HG03460 (cell line): ENCODE measurements at regions not wholly inside any gene's neighbourhood (a gene's known extent, or its start where the extent isn't known, plus 50 kb on each side); places are given as distances from the start of the nearest gene placed in this dataset.

Source experiments
- ATAC-seq: cut with Tn5 transposase; IDR thresholded peaks from one replicate; pipeline ENCODE4 v1.9.1; 2021; ENCODE audit not compliant: unreplicated experiment

- ATAC-seq = no peak
These were observed 285.7 kb upstream of the ANKRD55 start for GRCh38 chr5:56518820-56519219.

DNA sequence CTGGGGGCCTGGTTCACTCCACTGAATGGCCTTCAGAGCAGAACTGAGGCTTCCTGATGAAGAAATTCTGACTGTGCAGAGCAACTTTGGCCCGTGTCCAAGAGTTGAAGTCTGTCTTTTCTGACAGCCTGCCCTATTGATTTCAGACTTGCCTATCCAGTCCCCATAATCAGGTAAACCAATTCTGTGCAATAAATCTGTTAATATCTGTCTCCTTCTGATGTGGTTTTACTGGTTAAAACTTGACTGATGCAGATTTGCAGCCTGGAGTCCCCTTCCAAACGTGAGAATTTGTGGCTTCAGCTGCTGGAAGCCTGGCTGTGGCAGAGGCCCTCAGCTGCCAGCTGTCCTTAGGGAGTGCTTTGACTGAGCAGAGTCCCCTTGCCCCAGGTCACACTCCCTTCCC, 283.9 kb upstream of the ANKRD55 start:
- no peak for ATAC-seq

DNA sequence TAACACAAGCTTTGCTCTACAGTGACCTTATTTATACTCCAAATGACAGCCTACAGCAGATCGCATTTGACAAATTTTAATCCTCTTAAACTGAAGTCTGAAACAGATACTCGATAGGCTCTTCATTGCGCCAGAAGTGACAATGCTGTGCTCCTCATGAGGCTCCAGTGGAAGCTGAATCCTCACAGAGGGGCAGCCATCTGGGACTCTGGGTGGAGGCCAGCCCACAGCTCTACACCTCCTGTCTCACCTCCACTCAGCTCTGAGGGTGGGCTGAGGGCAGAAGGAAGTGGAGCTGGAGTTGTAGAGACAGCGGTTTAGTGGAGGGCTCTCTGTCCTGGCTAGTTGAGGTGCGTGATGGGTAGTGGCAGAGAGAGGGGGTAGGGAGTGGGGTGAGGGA, 283.3 kb upstream of the ANKRD55 start:
- no peak for ATAC-seq

DNA sequence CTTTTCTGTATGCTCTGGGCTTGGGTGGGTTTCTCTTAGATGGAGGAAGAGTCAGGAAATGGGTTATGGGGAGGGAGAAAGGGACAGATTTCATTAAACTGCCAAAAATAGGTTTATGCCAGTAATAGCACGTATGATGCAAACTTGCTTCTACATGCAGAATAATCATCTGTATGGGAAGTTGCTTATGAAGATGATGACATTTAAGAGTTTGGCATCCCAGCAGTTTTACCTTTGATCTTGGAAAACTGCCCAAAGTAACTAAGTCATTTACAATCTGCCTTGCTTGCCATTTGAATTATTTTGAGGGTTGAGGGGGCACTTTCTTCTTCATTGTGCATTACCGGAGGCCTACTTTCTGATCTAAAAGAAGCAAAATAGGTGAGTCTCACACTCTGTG, 282.9 kb upstream of the ANKRD55 start:
- no peak for ATAC-seq

DNA sequence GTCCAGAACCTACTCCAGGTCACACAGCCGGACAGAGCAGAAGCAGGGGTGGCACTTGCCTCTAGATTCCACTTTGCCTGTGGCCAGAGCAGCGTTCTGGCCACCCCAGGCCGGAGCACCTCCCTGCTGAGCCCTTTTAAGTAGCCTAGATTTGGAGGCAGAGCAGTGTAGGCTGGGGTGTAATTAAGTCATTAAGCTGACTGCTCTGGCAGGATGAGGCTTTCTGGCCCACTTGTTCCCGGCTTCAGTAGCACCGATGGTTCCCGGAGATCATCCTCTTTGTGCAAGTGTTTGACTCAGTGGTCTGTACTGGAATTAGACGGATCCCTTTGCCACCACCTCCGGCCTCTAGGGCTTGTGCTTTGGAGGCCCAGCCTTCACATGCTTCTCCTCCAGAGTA, 281.9 kb upstream of the ANKRD55 start:
- no peak for ATAC-seq

DNA sequence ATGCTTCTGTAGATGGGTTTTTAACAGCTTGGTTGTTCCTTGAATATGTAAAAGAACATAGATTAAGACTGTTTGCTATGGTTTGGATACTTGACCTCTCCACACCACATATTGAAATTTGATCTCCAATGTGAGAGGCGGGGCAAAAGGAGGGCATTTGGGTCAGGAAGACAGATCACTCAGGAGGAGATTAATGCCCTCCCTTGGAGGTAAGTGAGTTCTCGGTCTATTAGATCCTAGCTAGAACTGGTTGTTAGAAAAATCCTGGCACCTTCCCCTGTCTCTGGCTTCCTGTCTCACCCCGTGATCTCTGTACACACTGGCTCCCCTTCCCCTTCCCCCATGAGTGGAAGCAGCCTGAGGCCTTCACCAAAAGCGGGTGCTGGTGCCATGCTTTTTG, 281.1 kb upstream of the ANKRD55 start:
- no peak for ATAC-seq

DNA sequence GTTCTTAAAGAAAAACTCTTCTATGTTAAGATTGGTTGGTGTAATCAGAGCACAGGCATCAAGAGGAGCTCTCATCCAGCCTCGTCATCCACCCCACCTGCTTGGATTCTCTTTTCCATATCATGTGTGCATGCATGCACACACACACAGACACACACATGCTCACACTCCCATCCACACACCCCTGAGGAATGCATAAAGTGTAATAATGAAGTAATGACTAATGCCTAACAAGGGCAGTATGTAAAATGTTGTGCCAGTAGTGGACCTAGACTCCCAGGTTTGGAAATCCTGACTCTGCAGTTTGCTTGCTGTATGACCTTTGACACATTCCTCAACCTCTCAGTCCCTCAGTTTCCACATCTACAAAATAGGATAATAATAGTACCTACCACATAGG, 280.0 kb upstream of the ANKRD55 start:
- ATAC-seq = no peak

GRCh38 chr5:56512313-56512996, 279.3 kb upstream of the ANKRD55 start:
- no peak for ATAC-seq

GRCh38 chr5:56511326-56511841, 278.3 kb upstream of the ANKRD55 start:
- ATAC-seq = no peak

GRCh38 chr5:56508249-56508648, 275.1 kb upstream of the ANKRD55 start:
- ATAC-seq = no peak

- ATAC-seq = no peak
These were observed 274.3 kb upstream of the ANKRD55 start for GRCh38 chr5:56507351-56507930.

- ATAC-seq = no peak
These were observed 273.3 kb upstream of the ANKRD55 start for GRCh38 chr5:56506211-56506965.

DNA sequence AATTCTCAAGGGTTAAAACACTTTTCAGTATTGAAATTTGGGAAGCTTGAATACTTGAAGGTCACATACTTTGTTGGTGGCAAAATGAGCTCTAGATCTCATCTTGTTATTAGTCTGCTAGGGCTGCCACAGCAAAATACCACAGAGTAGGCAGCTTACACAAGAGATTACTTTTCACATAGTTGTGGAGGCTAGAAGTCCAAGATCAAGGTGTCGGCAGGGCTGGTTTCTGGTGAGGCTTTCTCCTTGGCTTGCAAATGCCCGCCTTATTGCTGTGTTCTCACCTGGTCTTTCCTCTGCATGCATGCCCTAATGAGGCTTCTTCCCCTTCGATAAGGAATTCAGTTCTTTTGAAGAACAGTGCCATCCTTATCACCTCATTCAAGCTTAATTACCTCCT, 270.8 kb upstream of the ANKRD55 start:
- ATAC-seq = no peak

GRCh38 chr5:56501781-56502557, 268.8 kb upstream of the ANKRD55 start:
- ATAC-seq = no peak

DNA sequence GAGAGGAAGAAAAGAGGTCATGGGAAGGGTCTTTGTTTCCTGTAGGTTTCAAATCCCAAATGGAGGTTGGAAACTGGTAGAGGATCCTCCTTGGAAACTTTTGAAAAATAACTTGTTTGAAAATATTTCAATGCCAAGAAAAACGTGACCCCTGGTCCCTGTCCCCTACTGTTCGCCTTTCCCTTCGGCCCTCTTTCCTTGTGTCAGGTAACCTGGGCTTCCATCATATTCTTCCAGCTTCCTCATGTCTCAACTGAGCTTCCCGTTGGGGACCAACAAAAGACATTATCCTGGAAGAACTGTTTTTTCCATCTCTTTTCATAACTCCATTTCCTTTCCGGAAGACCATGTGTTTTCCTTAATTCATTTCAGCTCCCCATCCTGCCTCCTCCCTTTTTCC, 266.8 kb upstream of the ANKRD55 start:
- ATAC-seq = no peak

DNA sequence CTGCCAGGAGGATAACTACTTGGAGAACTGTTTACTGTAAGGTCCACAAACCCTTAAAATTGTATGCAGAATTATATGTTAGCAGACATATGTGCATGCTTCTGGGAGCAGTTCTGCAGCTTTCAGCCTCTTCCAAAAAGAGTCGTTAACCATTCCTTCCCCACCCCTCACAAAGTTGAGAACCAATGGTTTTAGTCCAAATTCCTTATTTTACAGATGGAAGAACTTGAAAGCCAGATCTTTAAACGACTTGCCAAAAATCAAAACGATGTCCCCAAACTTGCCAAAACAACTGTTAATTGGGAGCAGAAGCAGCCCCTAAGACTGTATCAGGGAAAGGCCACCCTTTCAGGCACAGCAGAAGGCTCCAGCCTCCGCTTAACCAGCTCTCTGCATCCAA, 266.4 kb upstream of the ANKRD55 start:
- ATAC-seq = no peak

DNA sequence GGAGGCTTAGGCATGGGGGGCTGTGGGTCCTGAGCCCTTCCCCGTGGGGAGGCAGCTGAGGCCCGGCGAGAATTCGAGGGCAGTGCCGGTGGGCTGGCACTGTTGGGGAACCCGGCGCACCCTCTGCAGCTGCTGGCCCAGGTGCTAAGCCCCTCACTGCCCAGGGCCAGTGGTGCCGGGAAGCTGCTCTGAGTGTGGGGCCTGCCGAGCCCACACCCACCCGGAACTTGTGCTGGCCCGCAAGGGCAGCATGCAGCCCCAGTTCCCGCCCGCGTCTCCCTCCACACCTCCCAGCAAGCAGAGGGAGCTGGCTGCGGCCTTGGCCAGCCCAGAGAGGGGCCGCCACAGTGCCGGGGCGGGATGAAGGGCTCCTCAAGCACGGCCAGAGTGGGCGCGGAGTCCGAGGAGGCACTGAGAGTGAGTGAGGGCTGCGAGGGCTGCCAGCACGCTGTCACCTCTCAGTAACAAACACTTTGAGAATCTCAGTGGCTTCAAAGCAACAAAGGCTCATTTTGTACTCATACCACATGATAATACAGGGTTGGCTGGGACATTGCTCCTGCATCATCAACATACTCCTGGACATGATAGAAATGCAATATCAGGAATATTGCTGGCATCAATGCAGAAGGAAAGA, 265.7 kb upstream of the ANKRD55 start:
- ATAC-seq = no peak

GRCh38 chr5:56496581-56497063, 263.5 kb upstream of the ANKRD55 start:
- no peak for ATAC-seq

DNA sequence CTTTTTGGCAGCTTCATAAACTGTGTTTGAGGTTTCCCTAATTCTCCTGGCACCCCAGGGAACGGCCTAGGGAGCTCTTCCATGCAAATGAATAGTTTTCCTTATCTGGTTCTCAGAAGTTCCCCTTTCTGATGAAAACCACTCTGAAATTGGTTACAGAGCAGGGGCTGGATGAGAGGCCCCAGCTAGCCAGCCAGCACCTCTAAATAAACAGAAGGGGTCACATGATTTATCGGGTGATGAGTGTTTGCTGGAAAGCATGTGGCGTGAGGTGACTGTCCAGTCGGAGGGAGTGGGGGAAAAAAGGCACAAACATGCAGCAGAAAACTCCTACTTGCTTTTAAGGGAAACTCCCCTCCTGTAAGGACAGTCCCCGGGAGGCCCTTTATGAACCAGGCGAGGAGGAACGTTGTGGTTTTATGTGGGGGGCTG, 261.2 kb upstream of the ANKRD55 start:
- no peak for ATAC-seq

- ATAC-seq = no peak
These were observed 260.6 kb upstream of the ANKRD55 start for GRCh38 chr5:56493766-56494165.

GRCh38 chr5:56493308-56493707, 260.2 kb upstream of the ANKRD55 start:
- no peak for ATAC-seq
